WTC11 (cell line): ENCODE measurements at regions not wholly inside any gene's neighbourhood (a gene's known extent, or its start where the extent isn't known, plus 50 kb on each side); places are given as distances from the start of the nearest gene placed in this dataset.

ENCODE experiments used
- ATAC-seq: fragments of 200-7000 bp; cut with Tn5 transposase; 2 replicates; pipeline ENCODE4 v1.10.0; 2021; ENCODE audit warnings: mild to moderate bottlenecking, moderate library complexity
- CTCF ChIA-PET: fragments of 300-600 bp; sonication (Branson Sonifier 250); formaldehyde crosslinking; loops from one replicate; lab custom pipeline; 2021; ENCODE audit warnings: antibody characterized with exemption; lab: Charles Lee
- POLR2A ChIA-PET: fragments of 350-600 bp; sonication (Branson Sonifier 250); formaldehyde crosslinking; loops from one replicate; lab custom pipeline; 2021; ENCODE audit warnings: antibody characterized with exemption; lab: Charles Lee
- DNase-seq: peaks from one replicate; pipeline ENCODE4 v3.0.0; 2021; ENCODE audit warnings: low spot score
- H3K27ac Mint-ChIP-seq: 2 replicates; pipeline ENCODE4 v1.8.0; 2021; ENCODE audit warnings: mixed read lengths
- H3K27me3 Mint-ChIP-seq: 2 replicates; pipeline ENCODE4 v1.8.0; 2021; ENCODE audit warnings: low read depth, mild to moderate bottlenecking, moderate library complexity, mixed read lengths
- H3K36me3 Mint-ChIP-seq: 2 replicates; pipeline ENCODE4 v1.8.0; 2021; ENCODE audit warnings: mixed read lengths
- H3K4me1 Mint-ChIP-seq: 2 replicates; pipeline ENCODE4 v1.8.0; 2022; ENCODE audit warnings: mixed read lengths
- H3K4me3 Mint-ChIP-seq: 2 replicates; pipeline ENCODE4 v1.8.0; 2021; ENCODE audit warnings: mild to moderate bottlenecking, moderate library complexity, mixed read lengths
- H3K9me3 Mint-ChIP-seq: 2 replicates; pipeline ENCODE4 v1.8.0; 2021; ENCODE audit warnings: mixed read lengths
- ATF1 ChIP-seq: sonication (generic); formaldehyde crosslinking; IDR thresholded peaks from 2 replicates; pipeline ENCODE4 v1.8.1; 2023; ENCODE audit warnings: mild to moderate bottlenecking, moderate library complexity, missing genetic modification reagents
- CREM ChIP-seq: sonication (generic); formaldehyde crosslinking; IDR thresholded peaks from 2 replicates; pipeline ENCODE4 v1.8.1; 2022; ENCODE audit warnings: mild to moderate bottlenecking, missing genetic modification reagents, moderate library complexity
- GRHL2 ChIP-seq: fragments of 250-450 bp; sonication (Bioruptor Pico); IDR thresholded peaks from 2 replicates; pipeline ENCODE4 v1.8.0; 2022; ENCODE audit warnings: mild to moderate bottlenecking, moderate library complexity; ENCODE audit not compliant: insufficient replicate concordance, severe bottlenecking
- HMGA2 ChIP-seq: fragments of 250-450 bp; sonication (Bioruptor Pico); IDR thresholded peaks from 2 replicates; pipeline ENCODE4 v1.4.0; 2021; ENCODE audit warnings: mild to moderate bottlenecking, moderate library complexity
- NR2C2 ChIP-seq: sonication (generic); formaldehyde crosslinking; IDR thresholded peaks from 2 replicates; pipeline ENCODE4 v1.8.0; 2022; ENCODE audit warnings: mild to moderate bottlenecking, missing genetic modification reagents
- NR3C1 ChIP-seq: sonication (generic); formaldehyde crosslinking; conservative IDR thresholded peaks from 2 replicates; pipeline ENCODE4 v1.8.1; 2023; ENCODE audit warnings: low read depth, mild to moderate bottlenecking, missing genetic modification reagents
- PRRX2 ChIP-seq: fragments of 250-450 bp; sonication (Bioruptor Pico); IDR thresholded peaks from 2 replicates; pipeline ENCODE4 v1.8.0; 2021; ENCODE audit warnings: mild to moderate bottlenecking
- SMAD3 ChIP-seq: sonication (generic); formaldehyde crosslinking; IDR thresholded peaks from 2 replicates; pipeline ENCODE4 v1.8.0; 2022; ENCODE audit warnings: missing genetic modification reagents, mild to moderate bottlenecking, borderline replicate concordance
- TEAD4 ChIP-seq: sonication (generic); formaldehyde crosslinking; IDR thresholded peaks from 2 replicates; pipeline ENCODE4 v1.8.0; 2022; ENCODE audit warnings: mild to moderate bottlenecking, missing genetic modification reagents
- TP53 ChIP-seq: sonication (generic); formaldehyde crosslinking; IDR thresholded peaks from 2 replicates; pipeline ENCODE4 v1.8.1; 2023; ENCODE audit warnings: mild to moderate bottlenecking, missing genetic modification reagents
- TF ChIP-seq, protein P1 (sequence below): sonication (generic); formaldehyde crosslinking; IDR thresholded peaks from 2 replicates; pipeline ENCODE4 v1.8.1; 2023; ENCODE audit warnings: mild to moderate bottlenecking, moderate library complexity, missing genetic modification reagents
- TF ChIP-seq, protein P2 (sequence below): sonication (generic); formaldehyde crosslinking; IDR thresholded peaks from 2 replicates; pipeline ENCODE4 v1.8.1; 2022; ENCODE audit warnings: missing genetic modification reagents, borderline replicate concordance
- TF ChIP-seq, protein P3 (sequence below): sonication (generic); formaldehyde crosslinking; IDR thresholded peaks from 2 replicates; pipeline ENCODE4 v1.8.1; 2022; ENCODE audit warnings: mild to moderate bottlenecking, moderate library complexity, missing genetic modification reagents
- TF ChIP-seq, protein P4 (sequence below): sonication (generic); formaldehyde crosslinking; IDR thresholded peaks from 2 replicates; pipeline ENCODE4 v1.8.0; 2022; ENCODE audit warnings: missing genetic modification reagents
- TF ChIP-seq, protein P5 (sequence below): fragments of 250-450 bp; sonication (Bioruptor Pico); IDR thresholded peaks from 2 replicates; pipeline ENCODE4 v1.9.0; 2021; ENCODE audit warnings: mild to moderate bottlenecking, borderline replicate concordance

DNA sequence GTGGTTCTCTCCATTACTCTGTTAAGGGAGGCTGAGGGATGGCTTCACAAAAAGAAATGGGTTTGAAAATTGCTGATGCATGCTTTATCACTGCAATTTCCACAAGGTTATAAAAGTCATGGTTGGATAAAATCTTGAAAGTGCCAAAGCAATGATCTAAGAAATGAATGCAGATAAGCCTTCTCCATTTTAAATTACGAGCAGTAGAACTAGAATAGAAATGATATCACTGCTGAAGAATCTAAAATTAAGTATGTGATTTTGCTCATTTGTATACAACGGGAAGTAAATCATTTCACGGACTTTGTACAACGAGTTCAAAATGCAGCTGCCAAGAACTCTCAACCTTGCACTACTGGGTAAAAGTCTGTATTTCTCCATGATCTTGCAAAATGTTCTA is 299.0 kb downstream of the PRELID2 start:
- H3K4me1 Mint-ChIP-seq = peaks cover 3% of the 10 kb centered on the region; the same call in 1 of the 2 replicates
- H3K9me3 Mint-ChIP-seq = peaks cover 14% of the 10 kb centered on the region
- peaks cover 8% of the 10 kb centered on the region for H3K36me3 Mint-ChIP-seq
- DNase-seq (no peak), ATAC-seq (no peak)
- no peak overlapping the region for H3K4me3 Mint-ChIP-seq
- H3K27me3 Mint-ChIP-seq = no peaks in the 10 kb centered on the region
- H3K27ac Mint-ChIP-seq = no peak overlapping the region
- CTCF ChIA-PET = no interaction called here
- POLR2A ChIA-PET = no interaction called here
- TF ChIP-seq NR2C2 (CRISPR knock-in tag) (no peak), GRHL2 (CRISPR knock-in tag) (no peak), HMGA2 (CRISPR knock-in tag) (no peak), CREM (CRISPR knock-in tag) (no peak), NR3C1 (CRISPR knock-in tag) (no peak)
- TF ChIP-seq, protein P1, sequence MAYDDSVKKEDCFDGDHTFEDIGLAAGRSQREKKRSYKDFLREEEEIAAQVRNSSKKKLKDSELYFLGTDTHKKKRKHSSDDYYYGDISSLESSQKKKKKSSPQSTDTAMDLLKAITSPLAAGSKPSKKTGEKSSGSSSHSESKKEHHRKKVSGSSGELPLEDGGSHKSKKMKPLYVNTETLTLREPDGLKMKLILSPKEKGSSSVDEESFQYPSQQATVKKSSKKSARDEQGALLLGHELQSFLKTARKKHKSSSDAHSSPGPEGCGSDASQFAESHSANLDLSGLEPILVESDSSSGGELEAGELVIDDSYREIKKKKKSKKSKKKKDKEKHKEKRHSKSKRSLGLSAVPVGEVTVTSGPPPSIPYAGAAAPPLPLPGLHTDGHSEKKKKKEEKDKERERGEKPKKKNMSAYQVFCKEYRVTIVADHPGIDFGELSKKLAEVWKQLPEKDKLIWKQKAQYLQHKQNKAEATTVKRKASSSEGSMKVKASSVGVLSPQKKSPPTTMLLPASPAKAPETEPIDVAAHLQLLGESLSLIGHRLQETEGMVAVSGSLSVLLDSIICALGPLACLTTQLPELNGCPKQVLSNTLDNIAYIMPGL (CRISPR knock-in tag) = no peak
- TF ChIP-seq, protein P2, sequence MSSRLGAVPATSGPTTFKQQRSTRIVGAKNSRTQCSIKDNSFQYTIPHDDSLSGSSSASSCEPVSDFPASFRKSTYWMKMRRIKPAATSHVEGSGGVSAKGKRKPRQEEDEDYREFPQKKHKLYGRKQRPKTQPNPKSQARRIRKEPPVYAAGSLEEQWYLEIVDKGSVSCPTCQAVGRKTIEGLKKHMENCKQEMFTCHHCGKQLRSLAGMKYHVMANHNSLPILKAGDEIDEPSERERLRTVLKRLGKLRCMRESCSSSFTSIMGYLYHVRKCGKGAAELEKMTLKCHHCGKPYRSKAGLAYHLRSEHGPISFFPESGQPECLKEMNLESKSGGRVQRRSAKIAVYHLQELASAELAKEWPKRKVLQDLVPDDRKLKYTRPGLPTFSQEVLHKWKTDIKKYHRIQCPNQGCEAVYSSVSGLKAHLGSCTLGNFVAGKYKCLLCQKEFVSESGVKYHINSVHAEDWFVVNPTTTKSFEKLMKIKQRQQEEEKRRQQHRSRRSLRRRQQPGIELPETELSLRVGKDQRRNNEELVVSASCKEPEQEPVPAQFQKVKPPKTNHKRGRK (CRISPR knock-in tag) = no peak

DNA sequence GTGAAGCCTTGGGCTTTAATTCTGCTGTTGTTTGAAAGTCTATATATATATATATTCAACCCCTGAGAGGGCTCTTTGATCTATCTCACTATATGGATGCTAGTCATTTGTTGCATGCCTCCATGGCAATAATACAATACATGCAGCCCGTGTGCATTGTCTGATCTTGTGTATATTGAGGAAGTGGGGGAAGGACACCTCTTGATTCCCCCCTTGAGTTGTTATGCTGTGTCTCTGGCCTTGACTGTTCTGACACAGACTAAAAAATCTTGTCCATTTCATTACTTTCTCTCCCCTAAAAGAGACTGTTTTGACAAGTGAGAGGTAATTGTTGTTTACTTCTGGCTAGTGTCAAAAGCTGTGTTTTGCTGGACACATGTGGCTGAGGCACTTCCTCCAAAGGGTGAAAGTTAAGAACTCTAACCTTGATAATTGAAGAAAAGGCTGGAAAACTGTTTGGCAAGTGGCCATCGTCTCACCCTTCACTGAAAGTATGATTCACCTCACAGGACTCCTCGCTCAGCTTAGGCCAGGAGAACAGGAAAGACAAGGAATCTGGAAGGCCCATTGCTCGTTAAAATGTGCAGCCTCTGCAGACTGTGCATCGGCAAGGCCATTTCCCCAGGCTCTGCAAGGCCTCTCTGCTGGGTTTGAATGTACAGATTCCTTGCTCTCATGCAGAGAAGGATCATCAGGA is 304.0 kb downstream of the PRELID2 start:
- ChIA-PET CTCF (no interaction called here), POLR2A (no interaction called here)
- Mint-ChIP-seq H3K4me1 (no peaks in the 10 kb centered on the region), H3K9me3 (no peaks in the 10 kb centered on the region), H3K4me3 (no peak overlapping the region), H3K27ac (no peak overlapping the region), H3K36me3 (no peaks in the 10 kb centered on the region), H3K27me3 (no peaks in the 10 kb centered on the region)
- DNase-seq (no peak), ATAC-seq (no peak)
- TF ChIP-seq PRRX2 (CRISPR knock-in tag) = no peak
- TF ChIP-seq, protein P3, sequence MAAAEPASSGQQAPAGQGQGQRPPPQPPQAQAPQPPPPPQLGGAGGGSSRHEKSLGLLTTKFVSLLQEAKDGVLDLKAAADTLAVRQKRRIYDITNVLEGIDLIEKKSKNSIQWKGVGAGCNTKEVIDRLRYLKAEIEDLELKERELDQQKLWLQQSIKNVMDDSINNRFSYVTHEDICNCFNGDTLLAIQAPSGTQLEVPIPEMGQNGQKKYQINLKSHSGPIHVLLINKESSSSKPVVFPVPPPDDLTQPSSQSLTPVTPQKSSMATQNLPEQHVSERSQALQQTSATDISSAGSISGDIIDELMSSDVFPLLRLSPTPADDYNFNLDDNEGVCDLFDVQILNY (CRISPR knock-in tag) = no peak
- no peak for TF ChIP-seq TP53 (CRISPR knock-in tag)

DNA sequence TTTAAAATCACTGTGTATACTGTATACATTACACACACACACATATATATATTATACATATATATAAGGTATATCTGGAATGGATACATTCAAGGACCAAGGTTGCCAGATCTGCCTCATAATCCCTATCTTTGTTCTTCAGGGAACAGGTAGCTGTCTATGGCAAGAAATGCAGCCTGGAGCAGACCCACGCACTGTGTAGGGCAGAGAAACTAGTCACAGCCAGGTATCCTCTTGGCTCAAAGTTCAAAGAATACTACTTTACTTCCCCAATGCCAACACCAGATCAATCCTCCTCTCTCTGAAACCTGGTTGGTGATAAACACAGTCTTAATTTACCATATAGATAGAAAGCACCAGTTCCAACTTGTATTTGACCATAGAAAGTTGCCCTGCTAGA is 313.6 kb downstream of the PRELID2 start:
- ChIA-PET POLR2A (no interaction called here), CTCF (no interaction called here)
- Mint-ChIP-seq H3K9me3 (peaks cover 9% of the 10 kb centered on the region), H3K27me3 (no peaks in the 10 kb centered on the region), H3K4me3 (no peak overlapping the region), H3K36me3 (peaks cover 9% of the 10 kb centered on the region), H3K27ac (no peak overlapping the region), H3K4me1 (peaks cover 10% of the 10 kb centered on the region)
- no peak for DNase-seq
- ATAC-seq = no peak
- TF ChIP-seq ATF1 (CRISPR knock-in tag) (no peak), SMAD3 (CRISPR knock-in tag) (no peak), NR3C1 (CRISPR knock-in tag) (no peak), TEAD4 (CRISPR knock-in tag) (no peak)
- TF ChIP-seq, protein P3 (CRISPR knock-in tag) = no peak
- TF ChIP-seq, protein P4, sequence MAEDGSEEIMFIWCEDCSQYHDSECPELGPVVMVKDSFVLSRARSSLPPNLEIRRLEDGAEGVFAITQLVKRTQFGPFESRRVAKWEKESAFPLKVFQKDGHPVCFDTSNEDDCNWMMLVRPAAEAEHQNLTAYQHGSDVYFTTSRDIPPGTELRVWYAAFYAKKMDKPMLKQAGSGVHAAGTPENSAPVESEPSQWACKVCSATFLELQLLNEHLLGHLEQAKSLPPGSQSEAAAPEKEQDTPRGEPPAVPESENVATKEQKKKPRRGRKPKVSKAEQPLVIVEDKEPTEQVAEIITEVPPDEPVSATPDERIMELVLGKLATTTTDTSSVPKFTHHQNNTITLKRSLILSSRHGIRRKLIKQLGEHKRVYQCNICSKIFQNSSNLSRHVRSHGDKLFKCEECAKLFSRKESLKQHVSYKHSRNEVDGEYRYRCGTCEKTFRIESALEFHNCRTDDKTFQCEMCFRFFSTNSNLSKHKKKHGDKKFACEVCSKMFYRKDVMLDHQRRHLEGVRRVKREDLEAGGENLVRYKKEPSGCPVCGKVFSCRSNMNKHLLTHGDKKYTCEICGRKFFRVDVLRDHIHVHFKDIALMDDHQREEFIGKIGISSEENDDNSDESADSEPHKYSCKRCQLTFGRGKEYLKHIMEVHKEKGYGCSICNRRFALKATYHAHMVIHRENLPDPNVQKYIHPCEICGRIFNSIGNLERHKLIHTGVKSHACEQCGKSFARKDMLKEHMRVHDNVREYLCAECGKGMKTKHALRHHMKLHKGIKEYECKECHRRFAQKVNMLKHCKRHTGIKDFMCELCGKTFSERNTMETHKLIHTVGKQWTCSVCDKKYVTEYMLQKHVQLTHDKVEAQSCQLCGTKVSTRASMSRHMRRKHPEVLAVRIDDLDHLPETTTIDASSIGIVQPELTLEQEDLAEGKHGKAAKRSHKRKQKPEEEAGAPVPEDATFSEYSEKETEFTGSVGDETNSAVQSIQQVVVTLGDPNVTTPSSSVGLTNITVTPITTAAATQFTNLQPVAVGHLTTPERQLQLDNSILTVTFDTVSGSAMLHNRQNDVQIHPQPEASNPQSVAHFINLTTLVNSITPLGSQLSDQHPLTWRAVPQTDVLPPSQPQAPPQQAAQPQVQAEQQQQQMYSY (CRISPR knock-in tag) = no peak
- TF ChIP-seq, protein P5, sequence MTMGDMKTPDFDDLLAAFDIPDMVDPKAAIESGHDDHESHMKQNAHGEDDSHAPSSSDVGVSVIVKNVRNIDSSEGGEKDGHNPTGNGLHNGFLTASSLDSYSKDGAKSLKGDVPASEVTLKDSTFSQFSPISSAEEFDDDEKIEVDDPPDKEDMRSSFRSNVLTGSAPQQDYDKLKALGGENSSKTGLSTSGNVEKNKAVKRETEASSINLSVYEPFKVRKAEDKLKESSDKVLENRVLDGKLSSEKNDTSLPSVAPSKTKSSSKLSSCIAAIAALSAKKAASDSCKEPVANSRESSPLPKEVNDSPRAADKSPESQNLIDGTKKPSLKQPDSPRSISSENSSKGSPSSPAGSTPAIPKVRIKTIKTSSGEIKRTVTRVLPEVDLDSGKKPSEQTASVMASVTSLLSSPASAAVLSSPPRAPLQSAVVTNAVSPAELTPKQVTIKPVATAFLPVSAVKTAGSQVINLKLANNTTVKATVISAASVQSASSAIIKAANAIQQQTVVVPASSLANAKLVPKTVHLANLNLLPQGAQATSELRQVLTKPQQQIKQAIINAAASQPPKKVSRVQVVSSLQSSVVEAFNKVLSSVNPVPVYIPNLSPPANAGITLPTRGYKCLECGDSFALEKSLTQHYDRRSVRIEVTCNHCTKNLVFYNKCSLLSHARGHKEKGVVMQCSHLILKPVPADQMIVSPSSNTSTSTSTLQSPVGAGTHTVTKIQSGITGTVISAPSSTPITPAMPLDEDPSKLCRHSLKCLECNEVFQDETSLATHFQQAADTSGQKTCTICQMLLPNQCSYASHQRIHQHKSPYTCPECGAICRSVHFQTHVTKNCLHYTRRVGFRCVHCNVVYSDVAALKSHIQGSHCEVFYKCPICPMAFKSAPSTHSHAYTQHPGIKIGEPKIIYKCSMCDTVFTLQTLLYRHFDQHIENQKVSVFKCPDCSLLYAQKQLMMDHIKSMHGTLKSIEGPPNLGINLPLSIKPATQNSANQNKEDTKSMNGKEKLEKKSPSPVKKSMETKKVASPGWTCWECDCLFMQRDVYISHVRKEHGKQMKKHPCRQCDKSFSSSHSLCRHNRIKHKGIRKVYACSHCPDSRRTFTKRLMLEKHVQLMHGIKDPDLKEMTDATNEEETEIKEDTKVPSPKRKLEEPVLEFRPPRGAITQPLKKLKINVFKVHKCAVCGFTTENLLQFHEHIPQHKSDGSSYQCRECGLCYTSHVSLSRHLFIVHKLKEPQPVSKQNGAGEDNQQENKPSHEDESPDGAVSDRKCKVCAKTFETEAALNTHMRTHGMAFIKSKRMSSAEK = no peak
